ENCODE measurements at regions not wholly inside any gene's neighbourhood (a gene's known extent, or its start where the extent isn't known, plus 50 kb on each side); places are given as distances from the start of the nearest gene placed in this dataset.
A peak's percentile ranks its signal among the peaks of the same experiment; 100 is the strongest.

GRCh38 chr13:67520886-67521285 is 290.8 kb upstream of the PCDH9 start:
- no peak for TF ChIP-seq FOXM1 (IDR thresholded peaks at IDR 0.05; ENCODE audit: borderline replicate concordance, low read depth)
- TF ChIP-seq TCF12 (IDR thresholded peaks at IDR 0.05; ENCODE audit: low read depth) = no peak
- TF ChIP-seq EP300 (IDR thresholded peaks at IDR 0.05; ENCODE audit: borderline replicate concordance) = no peak
- TF ChIP-seq CREB1 (IDR thresholded peaks at IDR 0.05; ENCODE audit: low read depth) = no peak
- TF ChIP-seq EGR1 (IDR thresholded peaks at IDR 0.05) = no peak
- no peak for TF ChIP-seq TEAD4 (IDR thresholded peaks at IDR 0.05)
- no peak for TF ChIP-seq NFIC (IDR thresholded peaks at IDR 0.05)
- TF ChIP-seq RAD21 (IDR thresholded peaks at IDR 0.05; ENCODE audit: low read depth) = no peak
- TF ChIP-seq TAF1 (IDR thresholded peaks at IDR 0.05; ENCODE audit: low read depth) = no peak
- no peak for TF ChIP-seq MAX (IDR thresholded peaks at IDR 0.05)
- no peak for TF ChIP-seq YY1 (IDR thresholded peaks at IDR 0.05; ENCODE audit: low read depth)
- TF ChIP-seq ZBTB7A (IDR thresholded peaks at IDR 0.05; ENCODE audit: low read depth) = no peak
- TF ChIP-seq CEBPB (IDR thresholded peaks at IDR 0.05) = no peak
- TF ChIP-seq REST (IDR thresholded peaks at IDR 0.05; ENCODE audit: low read depth) = no peak
- TF ChIP-seq USF1 (IDR thresholded peaks at IDR 0.05) = no peak

- no peak for TF ChIP-seq CREB1 (IDR thresholded peaks at IDR 0.05; ENCODE audit: low read depth)
- TF ChIP-seq CEBPB (IDR thresholded peaks at IDR 0.05) = no peak
- TF ChIP-seq MAX (IDR thresholded peaks at IDR 0.05) = no peak
- TF ChIP-seq TCF12 (IDR thresholded peaks at IDR 0.05; ENCODE audit: low read depth) = no peak
- no peak for TF ChIP-seq ZBTB7A (IDR thresholded peaks at IDR 0.05; ENCODE audit: low read depth)
Observed at GRCh38 chr13:67519356-67519755, 289.2 kb upstream of the PCDH9 start.

GRCh38 chr13:67518785-67519184 is 288.6 kb upstream of the PCDH9 start:
- TF ChIP-seq TAF1 (IDR thresholded peaks at IDR 0.05; ENCODE audit: low read depth) (no peak), NFIC (IDR thresholded peaks at IDR 0.05) (no peak), USF1 (IDR thresholded peaks at IDR 0.05) (peak; percentile 62), EGR1 (IDR thresholded peaks at IDR 0.05) (no peak), TEAD4 (IDR thresholded peaks at IDR 0.05) (0 out of 2 replicates have a peak, but pooled peaks have one; percentile 16)

GRCh38 chr13:67515895-67516294 is 285.8 kb upstream of the PCDH9 start:
- peak; percentile 34; the same call in 1 of the 2 replicates for TF ChIP-seq TCF12 (IDR thresholded peaks at IDR 0.05; ENCODE audit: low read depth)
- peak; percentile 67 for TF ChIP-seq NFIC (IDR thresholded peaks at IDR 0.05)
- TF ChIP-seq FOXM1 (IDR thresholded peaks at IDR 0.05; ENCODE audit: borderline replicate concordance, low read depth) = peak; percentile 56; the same call in 1 of the 2 replicates
- TF ChIP-seq ZBTB7A (IDR thresholded peaks at IDR 0.05; ENCODE audit: low read depth) = no peak
- TF ChIP-seq YY1 (IDR thresholded peaks at IDR 0.05; ENCODE audit: low read depth) = no peak
- peak; percentile 32; the same call in 1 of the 2 replicates for TF ChIP-seq TEAD4 (IDR thresholded peaks at IDR 0.05)
- TF ChIP-seq EP300 (IDR thresholded peaks at IDR 0.05; ENCODE audit: borderline replicate concordance) = peak; percentile 68; the same call in 1 of the 2 replicates

- no peak for TF ChIP-seq RAD21 (IDR thresholded peaks at IDR 0.05; ENCODE audit: low read depth)
- TF ChIP-seq TAF1 (IDR thresholded peaks at IDR 0.05; ENCODE audit: low read depth) = no peak
- peak; percentile 16; the same call in 1 of the 2 replicates for TF ChIP-seq TEAD4 (IDR thresholded peaks at IDR 0.05)
- TF ChIP-seq TCF12 (IDR thresholded peaks at IDR 0.05; ENCODE audit: low read depth) = no peak
Observed at GRCh38 chr13:67509018-67509417, 278.9 kb upstream of the PCDH9 start.

GRCh38 chr13:67506407-67506806 is 276.3 kb upstream of the PCDH9 start:
- TF ChIP-seq MAX (IDR thresholded peaks at IDR 0.05) (no peak), TCF12 (IDR thresholded peaks at IDR 0.05; ENCODE audit: low read depth) (no peak), EGR1 (IDR thresholded peaks at IDR 0.05) (no peak), FOXM1 (IDR thresholded peaks at IDR 0.05; ENCODE audit: borderline replicate concordance, low read depth) (no peak), CEBPB (IDR thresholded peaks at IDR 0.05) (no peak), TAF1 (IDR thresholded peaks at IDR 0.05; ENCODE audit: low read depth) (no peak), REST (IDR thresholded peaks at IDR 0.05; ENCODE audit: low read depth) (no peak), EP300 (IDR thresholded peaks at IDR 0.05; ENCODE audit: borderline replicate concordance) (no peak), RAD21 (IDR thresholded peaks at IDR 0.05; ENCODE audit: low read depth) (no peak), CREB1 (IDR thresholded peaks at IDR 0.05; ENCODE audit: low read depth) (no peak), TEAD4 (IDR thresholded peaks at IDR 0.05) (no peak), YY1 (IDR thresholded peaks at IDR 0.05; ENCODE audit: low read depth) (no peak), ZBTB7A (IDR thresholded peaks at IDR 0.05; ENCODE audit: low read depth) (no peak), USF1 (IDR thresholded peaks at IDR 0.05) (no peak), NFIC (IDR thresholded peaks at IDR 0.05) (no peak)
